ENCODE measurements at regions not wholly inside any gene's neighbourhood (a gene's known extent, or its start where the extent isn't known, plus 50 kb on each side); places are given as distances from the start of the nearest gene placed in this dataset.

DNA sequence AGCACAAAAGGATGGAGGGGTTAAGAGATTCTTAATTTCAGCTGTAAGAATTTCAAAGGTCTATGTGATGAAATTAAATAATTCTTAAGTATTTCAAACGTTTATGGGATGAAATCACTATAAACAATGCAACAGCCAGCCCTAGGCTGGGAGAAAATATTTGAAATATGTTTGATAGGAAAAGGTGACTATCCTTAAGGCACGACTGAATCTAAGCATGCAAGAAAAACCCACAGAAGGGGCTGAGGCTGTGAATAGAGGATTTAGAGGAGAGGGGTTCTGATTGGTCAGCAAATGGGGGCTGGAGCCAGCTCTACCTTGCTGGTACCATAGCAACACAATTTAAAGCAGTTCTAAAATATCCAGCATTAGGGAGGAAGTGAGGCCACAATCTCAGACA lies 220.8 kb upstream of the ATP10A start:
- H3K4me1 ChIP-seq (ENCODE audit: control insufficient read depth in 2 of 2, insufficient read depth in 2 of 2, low read length in 2 of 2) = peaks cover 16 to 18% of the 10 kb centered on the region in 2 donors
- H3K79me2 ChIP-seq (ENCODE audit: control insufficient read depth, insufficient read depth, low read length) = no peaks in the 10 kb centered on the region
- ChIA-PET CTCF (no interaction called here), POLR2A (no interaction called here)
- H3K27me3 ChIP-seq (replicated peaks in 1 of 4; ENCODE audit: control extremely low read depth in 1 of 4, control insufficient read depth in 3 of 4, insufficient read depth in 4 of 4, low read length in 3 of 4) = no peaks in the 10 kb centered on the region
- no peak overlapping the region for H3K27ac Mint-ChIP-seq
- no peaks in the 10 kb centered on the region for H3K27me3 Mint-ChIP-seq
- H3K9ac ChIP-seq (ENCODE audit: low read length) = no peak overlapping the region
- H4K20me1 ChIP-seq (ENCODE audit: control insufficient read depth, insufficient read depth, low read length, poor library complexity, severe bottlenecking) = no peaks in the 10 kb centered on the region
- H3K9me3 ChIP-seq (ENCODE audit: control extremely low read depth in 1 of 3, control insufficient read depth in 2 of 3, insufficient read depth in 1 of 3, low read length in 2 of 3) = no peaks in the 10 kb centered on the region
- 80% methylated on average over 1 of the region's 2 CpGs for WGBS (ENCODE audit: insufficient coverage)
- no peak overlapping the region for H3K4me2 ChIP-seq (replicated peaks; ENCODE audit: low read depth, low read length, poor library complexity, severe bottlenecking)
- no peak for DNase-seq
- H3K4me3 Mint-ChIP-seq = no peak overlapping the region
- TF ChIP-seq, protein P1, sequence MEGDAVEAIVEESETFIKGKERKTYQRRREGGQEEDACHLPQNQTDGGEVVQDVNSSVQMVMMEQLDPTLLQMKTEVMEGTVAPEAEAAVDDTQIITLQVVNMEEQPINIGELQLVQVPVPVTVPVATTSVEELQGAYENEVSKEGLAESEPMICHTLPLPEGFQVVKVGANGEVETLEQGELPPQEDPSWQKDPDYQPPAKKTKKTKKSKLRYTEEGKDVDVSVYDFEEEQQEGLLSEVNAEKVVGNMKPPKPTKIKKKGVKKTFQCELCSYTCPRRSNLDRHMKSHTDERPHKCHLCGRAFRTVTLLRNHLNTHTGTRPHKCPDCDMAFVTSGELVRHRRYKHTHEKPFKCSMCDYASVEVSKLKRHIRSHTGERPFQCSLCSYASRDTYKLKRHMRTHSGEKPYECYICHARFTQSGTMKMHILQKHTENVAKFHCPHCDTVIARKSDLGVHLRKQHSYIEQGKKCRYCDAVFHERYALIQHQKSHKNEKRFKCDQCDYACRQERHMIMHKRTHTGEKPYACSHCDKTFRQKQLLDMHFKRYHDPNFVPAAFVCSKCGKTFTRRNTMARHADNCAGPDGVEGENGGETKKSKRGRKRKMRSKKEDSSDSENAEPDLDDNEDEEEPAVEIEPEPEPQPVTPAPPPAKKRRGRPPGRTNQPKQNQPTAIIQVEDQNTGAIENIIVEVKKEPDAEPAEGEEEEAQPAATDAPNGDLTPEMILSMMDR (IDR thresholded peaks at IDR 0.05) = no peak
- TF ChIP-seq EZH2 (IDR thresholded peaks at IDR 0.05; ENCODE audit: borderline replicate concordance, insufficient read depth, low read depth, low read length, poor library complexity, severe bottlenecking) = no peak
- intact Hi-C loops (cut with micrococcal nuclease) = loop anchor here (5.0 to 10.0 kb wide), 2 partner anchors 147 to 1129 kb away; partner anchors contain the start of genes SNRPN and SNURF
- H2AFZ ChIP-seq (ENCODE audit: insufficient read depth, low read depth, low read length, poor library complexity, severe bottlenecking) = peak overlapping the region; percentile 0
- H3K4me3 ChIP-seq (ENCODE audit: control extremely low read depth in 1 of 5, extremely low read depth in 1 of 5, insufficient read depth in 1 of 5, low read depth in 2 of 5, low read length in 4 of 5) = no peak overlapping the region
- no peak overlapping the region for H3K27ac ChIP-seq (ENCODE audit: low read length in 2 of 2)
- peaks cover 33% of the 10 kb centered on the region for H3K4me1 Mint-ChIP-seq
- no peak for ATAC-seq (ENCODE audit: low read depth)
- no peaks in the 10 kb centered on the region for H3K36me3 ChIP-seq (replicated peaks in 1 of 2; ENCODE audit: control extremely low read depth in 1 of 2, control insufficient read depth in 1 of 2, extremely low read depth in 1 of 2, insufficient read depth in 2 of 2, low read length in 1 of 2)
- no peaks in the 10 kb centered on the region for H3K9me3 Mint-ChIP-seq (ENCODE audit: insufficient read depth)

DNA sequence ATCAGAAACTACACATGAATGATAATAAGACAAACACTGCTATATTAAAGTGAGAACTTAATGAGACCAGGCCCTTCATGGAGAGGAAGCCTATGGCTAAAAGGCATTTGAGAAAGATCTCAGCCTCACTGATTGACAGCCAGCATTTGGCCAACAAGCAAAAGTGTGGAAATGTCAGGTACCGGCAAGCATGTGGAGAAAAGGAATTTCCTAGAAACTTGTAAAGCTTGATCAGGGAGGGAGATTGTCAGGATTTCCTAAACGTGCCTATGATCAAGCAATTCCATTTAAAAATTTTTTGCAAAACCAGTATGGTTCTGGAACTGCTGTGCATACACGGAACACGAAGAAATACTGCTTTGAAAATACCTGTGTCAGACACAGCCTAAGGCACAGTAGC lies 220.3 kb upstream of the ATP10A start:
- Mint-ChIP-seq H3K4me1 (peaks cover 33% of the 10 kb centered on the region), H3K9me3 (ENCODE audit: insufficient read depth) (no peaks in the 10 kb centered on the region), H3K27ac (no peak overlapping the region), H3K27me3 (no peaks in the 10 kb centered on the region), H3K4me3 (no peak overlapping the region)
- DNase-seq (no peak), ATAC-seq (ENCODE audit: low read depth) (no peak)
- ChIA-PET POLR2A (no interaction called here), CTCF (no interaction called here)
- 100% methylated on average over 4 of the region's 4 CpGs for WGBS (ENCODE audit: insufficient coverage)
- intact Hi-C loops (cut with micrococcal nuclease) = loop anchor here (5.0 to 10.0 kb wide), 2 partner anchors 146 to 1129 kb away; partner anchors contain the start of genes SNRPN and SNURF
- Histone ChIP-seq H3K4me1 (ENCODE audit: control insufficient read depth in 2 of 2, insufficient read depth in 2 of 2, low read length in 2 of 2) (peaks cover 16 to 18% of the 10 kb centered on the region in 2 donors), H3K27me3 (replicated peaks in 1 of 4; ENCODE audit: control extremely low read depth in 1 of 4, control insufficient read depth in 3 of 4, insufficient read depth in 4 of 4, low read length in 3 of 4) (no peaks in the 10 kb centered on the region), H3K27ac (ENCODE audit: low read length in 2 of 2) (no peak overlapping the region), H2AFZ (ENCODE audit: insufficient read depth, low read depth, low read length, poor library complexity, severe bottlenecking) (no peak overlapping the region), H3K36me3 (replicated peaks in 1 of 2; ENCODE audit: control extremely low read depth in 1 of 2, control insufficient read depth in 1 of 2, extremely low read depth in 1 of 2, insufficient read depth in 2 of 2, low read length in 1 of 2) (no peaks in the 10 kb centered on the region), H3K4me3 (ENCODE audit: control extremely low read depth in 1 of 5, extremely low read depth in 1 of 5, insufficient read depth in 1 of 5, low read depth in 2 of 5, low read length in 4 of 5) (no peak overlapping the region), H3K9me3 (ENCODE audit: control extremely low read depth in 1 of 3, control insufficient read depth in 2 of 3, insufficient read depth in 1 of 3, low read length in 2 of 3) (no peaks in the 10 kb centered on the region), H4K20me1 (ENCODE audit: control insufficient read depth, insufficient read depth, low read length, poor library complexity, severe bottlenecking) (no peaks in the 10 kb centered on the region), H3K9ac (ENCODE audit: low read length) (no peak overlapping the region), H3K79me2 (ENCODE audit: control insufficient read depth, insufficient read depth, low read length) (no peaks in the 10 kb centered on the region), H3K4me2 (replicated peaks; ENCODE audit: low read depth, low read length, poor library complexity, severe bottlenecking) (no peak overlapping the region)
- TF ChIP-seq EZH2 (IDR thresholded peaks at IDR 0.05; ENCODE audit: borderline replicate concordance, insufficient read depth, low read depth, low read length, poor library complexity, severe bottlenecking) = no peak
- TF ChIP-seq, protein P1 (IDR thresholded peaks at IDR 0.05) = no peak
